ENCODE measurements at regions not wholly inside any gene's neighbourhood (a gene's known extent, or its start where the extent isn't known, plus 50 kb on each side); places are given as distances from the start of the nearest gene placed in this dataset.

DNA sequence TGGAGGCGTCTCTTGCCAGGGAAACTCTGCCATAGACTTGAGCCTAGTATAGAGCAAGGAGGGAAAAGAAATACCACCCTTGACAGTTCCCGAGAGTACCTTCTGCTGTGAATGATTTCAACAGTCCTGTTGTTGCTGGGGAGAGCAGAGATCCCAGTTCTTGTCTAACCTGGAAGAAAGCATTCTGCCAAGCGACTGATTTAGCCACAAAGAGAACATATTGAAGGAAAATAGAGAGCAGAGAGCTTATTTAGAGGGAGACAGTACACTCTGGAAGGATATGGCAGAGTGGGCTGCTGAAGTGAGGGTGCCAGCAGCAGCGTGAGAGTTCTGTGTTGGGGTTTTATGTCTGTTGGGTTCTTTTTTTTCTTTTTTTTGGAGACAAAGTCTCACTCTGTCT is 966.9 kb upstream of the TMEM132C start:
- no peak for DNase-seq

DNA sequence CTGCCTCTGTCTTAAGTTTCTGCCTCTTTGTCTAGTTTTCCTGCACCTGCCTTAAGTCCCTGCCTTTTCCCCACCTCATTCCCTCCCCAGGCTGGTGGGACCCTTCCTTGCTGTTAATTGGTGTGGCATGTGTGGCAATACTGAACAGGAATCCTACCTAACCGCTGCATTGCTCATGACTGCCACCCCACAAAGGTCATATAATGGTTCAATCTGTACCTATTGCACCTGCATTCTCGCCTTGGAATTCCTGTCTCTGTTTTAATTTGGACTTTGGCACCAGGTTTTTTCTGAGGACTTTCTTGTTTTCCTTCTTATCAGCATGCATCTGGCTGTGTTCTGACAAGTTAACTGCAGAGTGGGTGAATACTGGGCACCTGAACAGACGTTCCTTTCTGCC is 966.2 kb upstream of the TMEM132C start:
- no peak for DNase-seq

DNA sequence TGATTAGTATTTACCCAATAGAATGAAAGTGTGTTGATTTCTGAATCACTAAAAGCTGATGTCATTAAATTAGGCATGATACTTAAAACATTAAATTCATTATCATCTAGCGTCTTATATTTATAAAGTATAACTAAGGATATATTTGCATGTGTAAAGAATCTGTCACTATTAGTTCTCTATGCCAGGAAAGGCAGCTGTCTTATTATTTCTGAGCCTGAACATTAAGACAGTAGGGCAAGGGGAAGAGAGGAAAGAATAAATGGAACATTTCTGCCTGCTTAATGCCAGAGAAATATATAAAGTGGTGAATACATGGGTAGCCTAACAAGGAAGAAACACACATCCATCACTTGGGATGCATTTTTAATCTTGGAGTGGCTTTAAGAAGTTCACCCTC is 965.1 kb upstream of the TMEM132C start:
- DNase-seq = no peak

DNA sequence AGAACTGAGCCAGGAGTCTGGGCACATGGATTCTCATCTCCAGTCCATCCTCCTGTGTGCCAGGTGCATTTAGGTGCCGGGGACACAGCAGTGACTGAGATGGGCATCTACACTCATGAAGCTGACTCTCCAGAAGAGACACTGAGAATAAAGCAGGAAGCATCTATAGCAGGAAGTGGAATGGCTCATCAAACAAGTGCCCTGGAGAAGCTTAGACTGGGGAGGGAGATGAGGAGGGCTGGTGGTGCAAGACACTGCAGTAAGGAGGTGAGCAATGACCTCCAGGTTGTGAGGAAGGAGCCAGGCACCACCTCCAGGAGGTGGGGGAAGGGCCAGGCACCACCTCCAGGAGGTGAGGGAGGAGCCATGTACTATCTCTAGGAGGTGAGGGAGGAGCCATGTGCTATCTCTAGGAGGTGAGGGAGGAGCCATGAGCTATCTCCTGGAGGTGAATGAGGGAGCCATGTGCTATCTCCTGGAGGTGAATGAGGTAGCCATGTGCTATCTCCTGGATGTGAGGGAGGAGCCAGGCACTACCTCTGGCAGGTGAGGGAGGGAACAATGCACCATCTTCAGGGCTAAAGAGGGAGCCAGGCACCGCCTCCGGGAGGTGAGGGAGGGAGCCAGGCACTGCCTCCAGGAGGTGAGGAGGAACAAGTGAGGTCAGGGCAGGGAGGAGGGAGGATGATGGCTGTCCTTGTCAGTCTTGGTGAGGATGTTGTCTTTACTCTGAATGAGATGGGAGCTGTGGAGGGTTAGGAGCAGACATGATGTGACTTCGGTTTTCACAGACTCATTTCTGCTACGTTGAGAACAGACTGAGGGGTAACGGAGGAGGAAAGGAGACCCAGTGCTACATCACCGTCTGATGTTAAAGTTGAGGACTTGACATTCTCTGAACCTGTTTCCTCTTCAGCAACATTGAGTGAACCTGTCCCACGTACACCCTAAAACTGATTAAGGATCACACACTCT is 961.9 kb upstream of the TMEM132C start:
- no peak for DNase-seq

DNA sequence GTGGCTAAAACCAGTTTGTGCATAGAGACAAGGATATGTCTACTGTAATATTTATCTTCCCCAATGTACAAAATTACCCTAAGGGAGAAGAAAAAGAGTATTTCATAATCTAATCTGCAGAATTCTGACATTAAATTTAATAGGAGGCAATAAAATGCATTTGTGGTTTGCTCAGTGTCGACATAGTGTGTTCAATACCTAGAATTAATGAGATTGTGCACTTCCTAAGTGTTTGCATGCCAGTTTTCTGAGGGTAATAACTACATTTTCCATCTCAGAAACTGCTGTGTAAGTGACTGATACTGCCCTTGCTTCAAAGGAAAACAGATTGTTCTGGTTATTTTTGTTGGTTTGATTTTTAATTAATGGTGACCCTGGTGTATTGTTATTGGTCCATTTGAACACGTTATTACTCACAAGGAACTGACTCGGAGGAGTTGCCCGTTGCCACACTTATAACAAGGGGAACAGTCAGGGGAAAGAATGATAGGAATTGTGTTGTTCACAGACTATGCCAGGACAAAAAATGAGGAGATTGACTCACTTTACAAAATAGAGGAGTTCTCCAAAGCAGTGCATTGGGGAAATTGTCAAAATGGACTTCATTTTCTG is 960.3 kb upstream of the TMEM132C start:
- no peak for DNase-seq

DNA sequence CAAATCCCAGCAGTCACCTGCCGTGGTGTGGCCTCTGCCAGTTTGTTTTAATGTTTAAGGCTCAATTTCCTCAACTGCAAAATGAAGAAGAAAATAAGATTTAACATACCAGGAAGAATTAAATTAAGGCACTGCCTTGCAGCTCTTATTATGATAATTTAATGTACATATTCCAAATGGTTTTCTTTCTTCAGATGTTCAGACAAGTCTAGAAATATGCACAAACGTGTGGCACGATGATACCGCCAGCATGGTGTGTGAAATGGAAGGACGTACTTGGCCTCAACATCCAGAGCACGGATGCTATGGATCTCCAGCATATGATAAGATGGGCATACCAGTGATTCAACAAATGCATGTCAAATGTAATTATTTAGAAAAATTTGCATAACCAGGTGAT is 959.4 kb upstream of the TMEM132C start:
- no peak for DNase-seq

DNA sequence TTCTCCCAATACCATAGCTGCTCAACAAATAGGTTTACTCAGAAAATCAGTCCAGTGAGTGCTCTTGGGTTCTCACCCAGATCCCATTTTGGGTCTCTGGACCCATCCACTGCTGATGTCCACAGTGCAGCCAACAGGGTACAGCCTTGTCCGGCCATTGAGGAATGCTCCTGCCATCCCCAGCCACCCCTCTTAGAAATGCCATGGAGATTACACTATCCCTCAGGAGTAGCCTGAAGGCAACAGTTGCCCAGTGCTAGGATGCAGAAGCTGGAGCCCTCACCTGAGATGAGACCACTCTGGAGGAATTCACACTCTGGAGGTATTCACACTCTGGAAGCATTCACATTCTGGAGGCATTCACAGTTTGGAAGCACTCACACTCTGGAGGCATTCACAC is 958.8 kb upstream of the TMEM132C start:
- no peak for DNase-seq

DNA sequence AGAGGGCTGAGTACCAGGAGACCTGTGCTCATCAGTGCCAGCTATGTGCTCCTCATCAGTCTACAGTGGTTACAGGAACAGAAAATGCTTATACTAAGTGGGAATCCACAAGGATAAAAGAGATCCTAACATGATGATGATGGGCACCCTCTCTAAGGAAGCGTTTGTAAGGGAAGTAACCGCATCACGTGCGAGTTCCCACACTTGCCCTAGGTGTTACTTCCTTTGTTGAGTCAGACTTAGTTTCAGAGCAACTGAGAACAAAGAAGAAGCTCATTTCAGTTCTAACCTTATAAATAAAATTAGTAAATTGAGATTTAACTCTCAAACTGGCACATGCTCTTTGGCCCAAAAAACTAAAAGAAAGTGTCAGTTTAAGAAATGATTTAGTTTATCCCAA is 956.4 kb upstream of the TMEM132C start:
- DNase-seq = no peak

DNA sequence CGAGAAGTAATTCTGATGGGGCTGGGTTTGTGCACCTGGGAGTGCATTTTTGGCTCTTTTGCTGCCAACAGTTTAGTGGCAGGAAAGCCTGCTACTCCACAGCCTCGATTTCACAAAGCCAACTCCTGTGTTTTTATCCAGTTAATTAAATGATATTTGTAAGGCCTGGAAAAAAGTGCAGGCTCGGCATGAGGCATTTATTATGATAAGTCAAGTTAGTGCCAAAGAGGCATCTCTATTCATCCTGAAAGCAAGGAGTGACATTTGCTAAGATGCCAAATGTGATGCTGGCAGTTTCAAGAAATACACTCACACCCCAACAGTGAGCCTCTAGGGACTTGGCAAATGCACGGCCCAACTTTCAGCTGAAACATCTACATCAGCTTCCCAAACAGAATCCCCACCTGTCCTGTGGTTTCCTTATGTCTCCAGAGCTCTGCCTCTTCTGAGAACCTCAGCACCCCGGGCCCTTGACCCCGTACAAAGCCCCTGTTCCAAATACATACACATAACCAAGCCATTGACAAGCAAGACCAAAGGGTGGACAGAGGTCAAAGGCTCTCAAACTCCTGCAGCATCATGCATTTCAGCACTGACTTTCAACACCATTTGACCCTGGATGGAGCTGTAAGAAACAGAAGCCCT is 955.1 kb upstream of the TMEM132C start:
- no peak for DNase-seq

DNA sequence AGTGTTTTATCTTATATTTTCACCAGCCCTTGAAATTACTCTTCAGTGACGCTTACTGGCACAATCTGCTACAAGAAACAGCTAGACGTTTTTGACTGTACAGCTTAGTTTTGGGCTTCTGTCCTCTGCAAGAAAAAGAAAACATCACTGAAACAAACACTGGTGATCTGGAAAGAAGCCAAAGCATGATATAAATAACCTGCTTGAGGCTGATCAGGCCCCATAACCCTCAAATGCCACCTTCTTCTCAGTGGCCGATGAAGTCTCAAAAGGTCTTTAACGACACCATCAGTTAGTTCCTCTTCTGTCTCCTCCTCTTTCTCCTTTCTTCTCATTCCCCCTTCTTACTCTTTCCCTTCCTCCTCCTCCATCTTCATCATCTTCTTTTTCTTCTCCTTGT is 942.3 kb upstream of the TMEM132C start:
- no peak for DNase-seq

DNA sequence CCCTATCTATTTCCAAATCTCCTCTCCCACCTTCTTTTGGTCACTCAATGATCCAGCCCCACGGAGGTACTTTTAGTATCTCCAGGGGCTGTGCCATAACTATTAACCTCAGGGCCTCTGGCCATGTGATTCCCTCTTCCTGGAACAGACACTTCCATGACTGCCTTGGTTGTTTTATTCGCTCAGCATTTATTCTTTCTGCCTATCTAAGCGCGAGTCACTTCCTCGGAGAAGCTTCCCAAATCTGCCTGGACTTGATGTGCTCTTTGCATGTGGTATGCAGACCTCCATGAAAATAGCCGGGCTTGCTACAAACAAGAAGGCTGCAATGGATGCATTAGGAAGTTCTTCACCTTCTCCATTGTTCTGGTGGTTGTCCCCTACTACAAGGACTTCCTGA is 939.0 kb upstream of the TMEM132C start:
- no peak for DNase-seq

DNA sequence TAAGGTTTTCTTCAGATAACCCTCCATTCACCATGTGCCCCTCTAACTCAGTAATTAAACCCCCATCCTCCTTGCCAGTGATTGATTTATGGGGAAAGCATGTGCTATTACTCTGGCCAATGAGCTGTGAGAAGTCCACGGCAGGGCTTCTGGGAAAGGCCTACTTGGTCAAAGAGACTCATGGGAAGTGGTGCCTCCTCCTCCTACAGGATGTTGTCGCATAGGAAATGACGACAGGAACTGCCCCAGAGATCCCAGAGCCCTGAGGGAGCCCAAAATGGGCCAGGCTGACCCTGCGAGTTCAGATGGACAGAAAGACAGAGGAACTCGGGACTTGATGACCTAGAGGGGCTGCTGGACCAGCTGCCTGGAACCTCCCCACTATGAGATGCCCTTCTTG is 938.1 kb upstream of the TMEM132C start:
- no peak for DNase-seq

DNA sequence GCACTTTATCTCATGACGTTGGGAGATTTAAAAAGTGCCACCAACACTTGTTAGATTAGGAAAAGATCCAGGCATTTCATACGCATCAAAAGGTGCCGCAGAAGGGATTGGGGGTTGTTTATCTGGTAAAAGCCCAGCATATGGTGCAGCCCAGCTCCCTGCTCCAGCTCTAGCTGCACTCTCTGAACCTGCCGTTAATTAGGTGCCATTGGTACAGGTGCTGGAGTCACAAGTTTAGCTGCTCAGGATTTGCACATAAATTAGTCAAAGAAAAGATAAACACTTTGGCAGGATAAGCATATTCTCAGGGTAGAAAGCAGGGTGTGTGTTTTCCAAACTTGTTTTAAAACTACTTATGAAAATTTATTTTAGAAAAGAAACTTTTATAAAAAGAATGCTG is 932.6 kb upstream of the TMEM132C start:
- DNase-seq = no peak

DNA sequence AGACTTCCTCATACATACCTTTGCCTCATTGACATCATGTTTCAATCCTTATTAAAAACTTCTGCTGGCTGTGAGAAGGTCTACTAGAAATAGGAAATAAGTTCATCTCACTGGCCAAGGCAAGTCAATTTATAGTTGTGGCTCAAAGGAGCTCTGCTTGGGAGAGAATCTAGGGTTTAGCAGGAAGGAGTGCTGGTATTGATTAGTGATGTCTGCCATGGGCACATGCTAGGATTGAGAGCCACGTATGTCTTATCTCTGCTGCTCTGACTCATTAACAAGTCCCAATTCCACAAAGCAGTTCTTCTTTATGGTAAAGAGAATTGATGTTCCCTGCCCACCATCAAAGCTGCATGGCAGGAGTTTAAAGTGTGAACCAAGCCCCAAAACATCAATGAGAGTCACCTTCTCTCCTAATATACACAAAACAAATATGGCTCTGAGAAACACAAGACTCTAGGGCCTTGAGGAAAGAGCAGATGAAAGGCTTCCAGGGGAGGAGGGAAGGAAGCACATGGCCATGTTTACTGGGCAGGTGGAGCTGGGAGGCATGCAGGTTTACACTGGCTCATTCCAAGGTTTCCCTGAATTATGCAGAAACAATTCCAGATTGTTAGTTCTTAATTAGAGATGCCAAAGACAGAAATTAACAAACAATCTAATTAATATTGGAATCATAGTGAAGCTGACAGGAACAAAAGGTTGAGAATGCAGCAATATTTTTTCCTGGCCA is 931.9 kb upstream of the TMEM132C start:
- DNase-seq = no peak

DNA sequence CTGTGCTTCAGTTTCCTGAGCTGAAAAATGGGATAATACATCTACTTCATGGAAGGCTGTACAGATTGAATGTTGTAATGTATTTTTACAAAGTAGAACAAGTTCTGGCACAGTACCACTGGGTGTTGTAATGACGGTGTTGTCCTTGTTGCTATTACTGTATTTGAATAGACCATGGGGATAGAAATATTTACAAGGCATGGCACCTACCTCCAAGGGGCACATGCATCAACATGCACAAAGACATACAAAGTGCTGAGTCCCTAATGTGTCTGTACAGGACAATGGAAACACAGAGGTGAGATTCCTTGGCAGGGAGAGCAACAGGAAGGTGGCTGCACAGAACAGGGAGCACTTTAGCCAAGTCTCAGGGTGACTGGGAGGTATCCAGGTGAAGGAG is 930.6 kb upstream of the TMEM132C start:
- no peak for DNase-seq

DNA sequence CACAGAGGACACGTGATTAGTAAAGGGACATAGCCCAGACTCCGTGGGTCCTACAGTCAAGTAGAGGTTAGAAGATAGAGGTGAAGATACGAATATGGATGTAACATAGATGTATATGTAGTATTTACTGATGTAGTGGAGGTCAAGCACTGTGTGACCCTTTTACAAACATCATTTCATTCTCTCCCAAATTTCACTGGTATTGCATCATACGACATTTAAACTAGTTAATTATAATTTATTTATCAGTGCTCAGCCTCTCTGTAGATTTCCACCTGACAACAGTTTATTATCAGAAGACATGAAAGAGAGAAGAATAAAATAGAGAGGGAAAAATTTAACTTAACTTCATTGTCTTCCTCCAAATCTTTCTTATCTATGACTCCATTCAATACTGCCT is 927.9 kb upstream of the TMEM132C start:
- no peak for DNase-seq

DNA sequence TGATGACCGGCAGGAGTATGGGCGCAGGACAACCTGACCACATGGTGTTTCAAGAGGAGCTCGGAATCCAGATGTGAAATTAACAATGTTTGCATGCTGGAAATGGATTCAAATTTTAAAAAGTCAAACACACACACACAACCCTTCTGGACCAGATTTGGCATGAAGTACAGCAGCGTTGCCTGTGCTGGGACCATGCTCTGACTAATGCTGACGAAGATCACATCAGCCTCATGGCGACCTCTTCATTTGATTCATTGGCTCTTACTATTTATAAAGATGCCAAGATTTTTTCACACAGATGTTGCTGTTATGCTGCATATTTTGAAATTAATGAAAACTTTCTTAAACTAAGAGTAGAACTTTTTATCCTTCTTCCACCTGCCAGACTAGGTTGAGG is 926.6 kb upstream of the TMEM132C start:
- DNase-seq = no peak

DNA sequence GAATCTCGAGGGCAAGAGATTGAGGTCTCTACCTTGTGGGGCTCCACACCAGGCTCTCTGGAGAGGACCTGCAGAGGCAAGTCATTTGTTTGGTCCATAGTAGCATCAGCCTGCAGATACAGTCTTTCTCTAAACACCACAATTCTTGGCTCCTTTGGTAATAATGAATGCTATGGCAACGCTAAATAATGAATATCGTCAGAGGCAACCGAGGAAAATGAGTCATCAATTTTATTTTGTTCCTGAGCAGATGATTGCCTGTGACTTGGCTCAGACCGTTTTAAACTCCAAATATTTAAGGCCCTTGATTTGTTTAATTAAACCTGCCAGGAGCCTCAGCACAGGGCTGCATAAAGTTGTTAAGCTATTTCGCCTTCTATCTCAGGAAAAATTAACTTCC is 924.1 kb upstream of the TMEM132C start:
- DNase-seq = no peak

DNA sequence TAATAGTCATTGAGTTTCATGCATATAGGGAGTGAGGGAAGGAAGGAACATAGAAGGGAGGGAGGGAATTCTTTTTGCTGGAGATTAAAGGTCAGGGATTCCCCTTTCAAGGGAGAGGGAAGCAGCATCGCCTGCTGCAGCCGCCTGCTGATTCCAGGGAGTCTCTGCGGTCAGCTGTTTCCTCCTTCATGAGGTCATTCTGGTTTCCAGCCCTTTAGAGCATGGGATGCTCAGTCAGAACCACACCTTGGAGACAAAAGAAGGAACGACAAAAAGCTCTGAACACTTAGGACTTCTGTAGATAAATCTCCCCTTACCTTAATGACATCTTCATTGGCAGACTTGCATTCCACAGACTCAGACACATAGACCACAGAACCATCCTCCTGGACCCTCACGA is 923.0 kb upstream of the TMEM132C start:
- no peak for DNase-seq

DNA sequence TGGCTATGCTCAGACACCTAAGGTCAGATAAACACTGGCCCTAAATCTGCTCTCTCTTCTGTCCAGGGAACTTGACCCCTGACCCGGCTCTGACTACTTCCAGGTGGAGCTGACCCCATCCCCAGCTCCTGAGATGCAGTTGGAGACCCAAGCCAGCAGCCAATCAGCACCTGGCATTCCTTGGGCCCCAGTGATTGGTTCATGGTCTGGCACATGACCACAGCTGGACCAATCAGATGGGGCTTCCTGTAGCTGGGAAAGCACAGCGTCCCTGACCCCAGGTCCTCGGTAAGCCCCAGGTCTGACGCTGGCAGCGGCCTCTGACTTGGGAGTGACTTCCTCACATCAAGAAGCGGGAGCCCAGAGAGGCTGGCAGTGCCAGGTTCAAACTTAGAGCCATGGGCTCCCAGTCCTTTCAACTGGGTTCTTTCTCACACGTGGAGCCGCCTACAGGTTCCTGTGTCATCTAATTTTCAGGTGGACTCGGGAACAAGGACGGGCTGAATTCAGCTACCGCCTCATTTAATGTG is 915.4 kb upstream of the TMEM132C start:
- DNase-seq = no peak

DNA sequence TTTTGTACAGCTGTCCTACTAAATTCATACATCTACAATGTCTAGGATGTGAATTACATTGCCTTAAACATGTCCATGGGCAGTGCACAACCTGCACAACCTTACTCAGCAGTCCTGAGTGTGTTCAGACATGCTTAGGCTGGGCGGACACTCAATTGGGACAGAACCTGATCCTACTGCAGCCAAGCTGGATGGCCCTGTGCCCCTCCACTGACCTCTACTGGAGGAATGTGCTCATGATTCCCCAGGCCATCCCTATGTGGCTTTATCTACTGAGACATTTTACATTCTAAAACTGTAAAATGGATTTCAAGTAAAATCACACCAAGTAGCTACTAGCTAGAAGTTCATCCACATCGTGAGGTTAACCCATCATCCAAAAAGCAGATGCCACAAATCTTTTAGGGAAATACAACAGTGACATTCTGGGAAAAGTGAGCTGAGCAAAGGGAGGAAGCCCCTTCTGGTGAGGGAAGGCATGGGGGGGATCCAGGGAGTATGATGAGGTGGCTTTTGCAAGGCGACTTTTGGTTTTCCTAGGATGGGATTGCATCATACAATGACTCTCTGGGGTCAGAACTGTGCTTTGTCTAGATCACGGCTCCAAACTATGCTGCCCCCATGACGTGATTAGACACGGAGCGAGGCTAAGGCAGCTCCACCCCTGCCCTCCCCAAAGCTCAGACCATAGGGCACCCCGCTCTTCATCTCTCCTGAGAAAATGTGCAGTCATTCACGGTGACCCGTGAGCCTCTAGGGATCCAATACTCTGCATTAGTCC is 911.7 kb upstream of the TMEM132C start:
- no peak for DNase-seq

DNA sequence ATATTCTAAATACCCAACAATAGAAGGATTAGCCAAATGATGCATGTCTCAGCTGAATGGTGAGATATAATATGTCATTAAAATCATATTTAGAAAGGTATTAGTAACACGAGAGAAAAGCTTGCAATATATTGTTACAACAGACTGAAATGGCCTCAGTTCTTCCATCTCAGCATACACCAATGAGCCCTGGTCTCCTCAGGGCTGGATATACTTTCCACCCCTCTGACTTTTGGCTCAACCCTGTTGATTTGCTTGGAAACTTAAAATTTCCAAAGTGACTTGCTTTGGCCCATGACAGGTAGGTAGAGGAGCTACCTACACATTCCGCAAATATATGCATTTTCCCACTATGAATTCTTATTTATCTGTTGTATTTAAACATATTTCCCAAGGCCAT is 908.1 kb upstream of the TMEM132C start:
- no peak for DNase-seq

Data from activated CD8-positive, alpha-beta memory T cell treated with anti-CD3 and anti-CD28 coated beads, Interleukin-2, amount 50 U/mL, for 48 hours (primary cell).